Endothelial cell (in vitro differentiated cells): ENCODE measurements at regions not wholly inside any gene's neighbourhood (a gene's known extent, or its start where the extent isn't known, plus 50 kb on each side); places are given as distances from the start of the nearest gene placed in this dataset.

ENCODE experiments used
- DNase-seq: peaks from one replicate; pipeline ENCODE4 v3.0.0; 2021; ENCODE audit warnings: low spot score
- H3K27ac Mint-ChIP-seq: one replicate; pipeline ENCODE4 v1.8.0; 2021; ENCODE audit warnings: mixed read lengths, inconsistent platforms; ENCODE audit not compliant: unreplicated experiment
- H3K27me3 Mint-ChIP-seq: one replicate; pipeline ENCODE4 v1.8.0; 2021; ENCODE audit warnings: mild to moderate bottlenecking, moderate library complexity, mixed read lengths, inconsistent platforms; ENCODE audit not compliant: unreplicated experiment
- H3K36me3 Mint-ChIP-seq: one replicate; pipeline ENCODE4 v1.8.0; 2021; ENCODE audit warnings: mild to moderate bottlenecking, low read depth, mixed read lengths, inconsistent platforms; ENCODE audit not compliant: unreplicated experiment
- H3K4me1 Mint-ChIP-seq: one replicate; pipeline ENCODE4 v1.8.0; 2021; ENCODE audit warnings: mild to moderate bottlenecking, mixed read lengths, inconsistent platforms; ENCODE audit not compliant: unreplicated experiment
- H3K4me3 Mint-ChIP-seq: one replicate; pipeline ENCODE4 v1.8.0; 2021; ENCODE audit warnings: mild to moderate bottlenecking, mixed read lengths, inconsistent platforms; ENCODE audit not compliant: unreplicated experiment
- H3K9me3 Mint-ChIP-seq: one replicate; pipeline ENCODE4 v1.8.0; 2021; ENCODE audit warnings: mixed read lengths, inconsistent platforms; ENCODE audit not compliant: unreplicated experiment
- CTCF ChIP-seq: fragments of 200-600 bp; sonication (generic); IDR thresholded peaks from one replicate; pipeline ENCODE4 v1.5.0; 2021; ENCODE audit warnings: antibody characterized with exemption; ENCODE audit not compliant: unreplicated experiment

GRCh38 chr10:33412653-33413361, 78.3 kb upstream of the NRP1 start:
- Mint-ChIP-seq H3K9me3 (no peaks in the 10 kb centered on the region), H3K4me3 (no peak overlapping the region), H3K27me3 (peaks cover 5% of the 10 kb centered on the region), H3K27ac (peak overlapping the region; percentile 93), H3K36me3 (no peaks in the 10 kb centered on the region), H3K4me1 (peaks cover 20% of the 10 kb centered on the region)
- no peak for DNase-seq
- no peak for TF ChIP-seq CTCF

GRCh38 chr10:33412241-33412640, 77.8 kb upstream of the NRP1 start:
- no peak for DNase-seq
- Mint-ChIP-seq H3K27ac (peak overlapping the region; percentile 93), H3K9me3 (no peaks in the 10 kb centered on the region), H3K4me1 (peaks cover 19% of the 10 kb centered on the region), H3K27me3 (peaks cover 5% of the 10 kb centered on the region), H3K4me3 (peak overlapping the region; percentile 26), H3K36me3 (no peaks in the 10 kb centered on the region)
- TF ChIP-seq CTCF: no peak

- no peak overlapping the region for H3K4me3 Mint-ChIP-seq
Observed at GRCh38 chr10:33410860-33411234, 76.4 kb upstream of the NRP1 start.

GRCh38 chr10:33410096-33410859, 75.8 kb upstream of the NRP1 start:
- no peaks in the 10 kb centered on the region for H3K36me3 Mint-ChIP-seq
- DNase-seq: no peak
- H3K9me3 Mint-ChIP-seq: no peaks in the 10 kb centered on the region
- peaks cover 5% of the 10 kb centered on the region for H3K27me3 Mint-ChIP-seq
- TF ChIP-seq CTCF: no peak
- H3K4me1 Mint-ChIP-seq: peaks cover 19% of the 10 kb centered on the region
- no peak overlapping the region for H3K27ac Mint-ChIP-seq
- H3K4me3 Mint-ChIP-seq: no peak overlapping the region

More at GRCh38 chr10:33410860-33411234, 76.4 kb upstream of the NRP1 start:
- TF ChIP-seq CTCF: no peak
- Mint-ChIP-seq H3K27me3 (peaks cover 5% of the 10 kb centered on the region), H3K9me3 (no peaks in the 10 kb centered on the region), H3K4me1 (peaks cover 19% of the 10 kb centered on the region), H3K27ac (no peak overlapping the region), H3K36me3 (no peaks in the 10 kb centered on the region)
- DNase-seq: no peak

GRCh38 chr10:33406596-33406995, 72.1 kb upstream of the NRP1 start:
- Mint-ChIP-seq H3K27ac (no peak overlapping the region), H3K36me3 (no peaks in the 10 kb centered on the region), H3K4me1 (no peaks in the 10 kb centered on the region), H3K9me3 (no peaks in the 10 kb centered on the region), H3K27me3 (no peaks in the 10 kb centered on the region), H3K4me3 (no peak overlapping the region)
- TF ChIP-seq CTCF: no peak
- no peak for DNase-seq
